ENCODE measurements at regions not wholly inside any gene's neighbourhood (a gene's known extent, or its start where the extent isn't known, plus 50 kb on each side); places are given as distances from the start of the nearest gene placed in this dataset.
"Not testable (repeated sequence)": the region's sequence is repeated elsewhere in the genome, so short reads cannot be mapped to it uniquely, and the experiment has no call there.

- FAIRE-seq, result no peak
These were observed 553.1 kb upstream of the PPP2R3A start for GRCh38 chr3:135412475-135412874.

- no peak for FAIRE-seq
These were observed 549.3 kb upstream of the PPP2R3A start for GRCh38 chr3:135416182-135416581.

DNA sequence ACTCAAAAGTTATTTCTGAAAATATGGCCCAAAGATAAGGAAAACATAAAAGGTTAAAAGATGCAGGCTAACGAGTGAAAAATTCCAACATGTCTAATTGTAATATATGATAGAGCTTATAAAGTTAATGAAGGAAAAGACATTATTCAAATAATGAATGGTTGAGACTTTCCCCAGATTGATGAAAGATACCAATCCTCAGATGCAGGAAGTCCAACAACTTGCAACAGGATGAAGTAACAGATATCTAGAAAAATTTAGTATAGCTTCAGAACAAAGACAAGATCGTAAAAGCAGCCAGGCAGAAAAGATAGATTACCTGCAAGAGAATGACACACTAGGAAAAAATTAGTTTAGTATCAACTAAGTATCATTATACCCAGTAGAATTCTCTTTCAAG, 546.4 kb upstream of the PPP2R3A start:
- no peak for FAIRE-seq

GRCh38 chr3:135426508-135426907, 539.0 kb upstream of the PPP2R3A start:
- FAIRE-seq, result no peak

- FAIRE-seq, result no peak
These were observed 533.1 kb upstream of the PPP2R3A start for GRCh38 chr3:135432402-135432801.

GRCh38 chr3:135438889-135439597, 526.5 kb upstream of the PPP2R3A start:
- not testable (repeated sequence) for FAIRE-seq

DNA sequence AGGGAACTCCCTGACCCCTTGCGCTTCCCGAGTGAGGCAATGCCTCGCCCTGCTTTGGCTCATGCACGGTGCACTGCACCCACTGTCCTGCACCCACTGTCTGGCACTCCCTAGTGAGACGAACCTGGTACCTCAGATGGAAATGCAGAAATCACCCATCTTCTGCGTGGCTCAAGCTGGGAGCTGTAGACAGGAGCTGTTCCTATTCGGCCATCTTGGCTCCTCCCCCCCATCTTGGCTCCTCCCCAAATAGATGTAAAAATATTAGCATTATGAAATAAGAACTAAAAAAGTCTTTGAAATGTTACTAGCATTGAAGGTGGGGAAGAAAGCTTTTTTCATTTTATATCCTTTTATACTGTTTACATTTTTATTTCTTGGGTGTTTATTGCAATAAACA, 525.9 kb upstream of the PPP2R3A start:
- FAIRE-seq, result not testable (repeated sequence)

- no peak for FAIRE-seq
These were observed 525.3 kb upstream of the PPP2R3A start for GRCh38 chr3:135440233-135440632.

DNA sequence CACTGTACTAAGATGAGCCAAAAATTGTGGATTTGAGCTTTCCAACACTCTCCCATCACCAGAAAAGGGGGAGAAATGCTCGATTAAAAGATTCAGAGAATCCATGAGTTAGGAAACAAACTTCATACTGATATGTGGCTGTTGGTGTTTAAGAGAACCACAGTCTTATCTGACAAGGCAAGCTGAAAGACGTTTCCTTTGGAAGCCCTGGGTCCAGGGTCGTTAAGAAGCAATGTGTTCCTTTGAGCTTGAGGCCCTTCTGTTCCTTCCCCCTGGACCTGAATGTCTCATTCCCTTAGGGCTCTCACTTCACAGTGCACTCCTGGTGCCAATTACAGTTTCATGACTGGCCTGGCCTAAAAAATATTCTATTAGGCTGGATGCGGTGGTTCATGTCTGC, 524.8 kb upstream of the PPP2R3A start:
- no peak for FAIRE-seq

DNA sequence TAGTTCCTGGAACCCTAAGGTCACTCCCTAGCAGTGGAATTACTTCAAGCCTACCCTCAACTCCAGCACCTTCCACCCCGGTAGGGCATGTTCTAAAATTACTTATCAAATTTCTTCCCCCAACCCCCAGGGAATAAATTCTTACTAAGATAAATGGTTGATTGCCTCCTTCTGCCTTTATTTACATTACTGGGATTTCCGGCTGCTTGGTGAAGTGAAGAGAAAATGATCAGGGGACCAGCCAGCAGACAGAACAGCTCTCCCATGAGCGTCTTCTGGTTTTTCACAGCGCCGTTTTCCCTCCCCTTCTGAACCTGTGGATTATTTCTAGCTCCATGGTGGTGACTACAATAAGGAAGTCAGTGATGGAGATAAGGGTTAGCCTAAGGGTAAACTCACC, 521.5 kb upstream of the PPP2R3A start:
- FAIRE-seq, result no peak

- no peak for FAIRE-seq
These were observed 518.0 kb upstream of the PPP2R3A start for GRCh38 chr3:135447483-135447882.

DNA sequence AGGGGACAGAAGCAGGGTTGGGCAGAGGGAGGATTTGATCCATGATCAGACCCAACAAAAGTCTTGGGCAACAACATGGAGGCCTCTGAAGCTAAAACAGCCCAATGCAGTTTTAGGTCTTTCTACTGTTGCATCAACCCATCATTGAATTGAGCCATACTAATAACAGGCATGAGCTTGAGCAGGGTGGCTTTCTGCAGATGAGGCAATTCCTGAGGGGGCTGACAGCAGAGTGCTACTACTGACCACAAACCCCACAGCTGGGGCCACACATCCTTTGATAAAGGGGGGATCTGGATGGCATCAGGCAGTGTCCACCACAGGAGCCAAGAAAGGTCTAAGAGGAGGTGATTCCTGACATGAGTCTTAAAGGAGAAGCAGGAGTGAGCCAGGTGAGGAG, 517.0 kb upstream of the PPP2R3A start:
- no peak for FAIRE-seq

- no peak for FAIRE-seq
These were observed 516.5 kb upstream of the PPP2R3A start for GRCh38 chr3:135449046-135449445.

DNA sequence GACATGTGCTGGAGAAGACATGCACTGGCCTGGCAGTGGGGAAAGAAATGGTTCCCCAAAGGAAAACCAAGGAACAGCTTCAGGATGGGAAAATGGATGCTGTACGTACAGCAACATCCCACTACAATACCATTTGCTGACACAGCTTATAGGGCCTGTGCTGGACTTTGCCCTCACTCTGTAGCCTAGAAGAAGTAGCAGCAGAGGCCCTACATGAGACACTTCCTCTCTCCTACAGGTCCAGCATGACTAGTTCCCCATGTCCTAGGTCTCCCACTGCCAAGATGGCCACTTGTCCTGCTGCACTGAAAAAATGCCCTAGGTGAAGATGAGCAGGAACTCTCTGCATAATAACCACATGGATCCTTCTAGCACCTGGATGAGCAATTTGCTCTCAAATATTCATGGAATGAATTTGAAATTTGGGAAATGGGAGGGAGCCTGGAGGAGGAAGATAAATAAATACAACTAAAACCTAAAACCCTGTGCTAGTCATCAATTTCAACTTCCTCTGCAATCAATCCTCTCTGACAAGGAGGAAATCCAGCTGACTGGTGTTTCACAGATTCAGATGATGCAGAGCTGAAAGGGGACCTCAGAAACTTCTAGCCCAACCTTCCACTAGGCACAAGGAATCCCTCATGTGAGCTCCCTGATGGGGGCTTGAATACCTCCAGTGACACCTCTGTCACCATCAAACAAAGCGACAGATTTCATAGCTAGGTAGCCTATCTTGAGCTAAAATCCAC, 514.3 kb upstream of the PPP2R3A start:
- no peak for FAIRE-seq

GRCh38 chr3:135452881-135453280, 512.6 kb upstream of the PPP2R3A start:
- FAIRE-seq, result no peak

DNA sequence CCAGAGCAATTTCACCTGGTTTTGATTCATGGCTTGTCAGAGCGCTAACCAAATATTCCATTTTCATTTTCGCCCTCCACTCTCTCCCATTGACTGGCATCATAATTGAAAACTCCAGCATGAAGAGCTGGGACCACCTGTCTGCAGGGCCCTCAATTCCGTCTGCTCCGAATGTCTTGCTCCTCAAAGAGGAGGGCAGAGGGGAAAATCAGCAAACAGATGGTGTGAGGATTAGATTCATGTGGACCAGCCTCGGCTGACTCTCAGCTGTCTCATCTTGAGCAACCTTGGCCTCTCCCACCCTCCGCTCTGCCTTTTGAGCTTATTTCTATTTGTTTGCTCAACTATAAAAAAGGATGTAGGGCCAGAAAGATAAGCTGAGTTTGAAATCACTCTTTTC, 512.2 kb upstream of the PPP2R3A start:
- FAIRE-seq, result no peak

GRCh38 chr3:135454890-135455289, 510.6 kb upstream of the PPP2R3A start:
- no peak for FAIRE-seq

GRCh38 chr3:135456108-135456790, 509.3 kb upstream of the PPP2R3A start:
- FAIRE-seq, result no peak

GRCh38 chr3:135458541-135459322, 506.8 kb upstream of the PPP2R3A start:
- FAIRE-seq, result no peak

- FAIRE-seq, result no peak
These were observed 505.3 kb upstream of the PPP2R3A start for GRCh38 chr3:135460273-135460672.

DNA sequence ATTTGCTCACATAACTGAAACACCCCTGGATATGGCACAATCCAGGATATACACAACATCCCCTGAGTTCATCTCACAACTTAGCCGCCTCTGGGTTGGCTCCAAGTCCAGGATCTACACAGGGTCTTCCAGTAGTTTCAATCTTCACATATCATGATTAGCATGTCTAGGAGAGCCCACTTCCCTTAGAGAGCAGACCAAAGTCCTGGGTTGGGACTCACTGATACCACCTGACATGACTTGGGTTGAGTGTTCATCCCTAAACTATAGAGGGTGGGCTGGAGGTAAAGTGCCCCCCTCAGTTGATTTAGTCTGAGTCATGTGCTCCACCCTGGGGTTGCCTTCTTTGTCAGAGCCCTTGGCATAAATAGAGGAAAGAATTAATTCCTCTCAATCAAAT, 493.6 kb upstream of the PPP2R3A start:
- FAIRE-seq, result no peak

- FAIRE-seq, result no peak
These were observed 492.1 kb upstream of the PPP2R3A start for GRCh38 chr3:135473449-135473848.

- FAIRE-seq, result no peak
These were observed 478.3 kb upstream of the PPP2R3A start for GRCh38 chr3:135487261-135487660.

Data from TTC549 (cell line).